Hematopoietic multipotent progenitor cell (in vitro differentiated cells): ENCODE measurements at regions not wholly inside any gene's neighbourhood (a gene's known extent, or its start where the extent isn't known, plus 50 kb on each side); places are given as distances from the start of the nearest gene placed in this dataset.

ENCODE experiments used
- DNase-seq, 3 donors: peaks; one replicate each; pipeline ENCODE4 v3.0.0-alpha.2; 2011 to 2015; ENCODE audit warnings: low read depth in 2 of 3, low spot score in 2 of 3

- no peak for DNase-seq
Measured at GRCh38 chr13:110097013-110097412, 209.9 kb downstream of the COL4A1 start.

GRCh38 chr13:110092831-110093247 lies 214.1 kb downstream of the COL4A1 start:
- DNase-seq: no peak

GRCh38 chr13:110089815-110090214 lies 217.1 kb downstream of the COL4A1 start:
- no peak for DNase-seq

- no peak for DNase-seq
Measured at GRCh38 chr13:110089100-110089499, 217.9 kb downstream of the COL4A1 start.

DNA sequence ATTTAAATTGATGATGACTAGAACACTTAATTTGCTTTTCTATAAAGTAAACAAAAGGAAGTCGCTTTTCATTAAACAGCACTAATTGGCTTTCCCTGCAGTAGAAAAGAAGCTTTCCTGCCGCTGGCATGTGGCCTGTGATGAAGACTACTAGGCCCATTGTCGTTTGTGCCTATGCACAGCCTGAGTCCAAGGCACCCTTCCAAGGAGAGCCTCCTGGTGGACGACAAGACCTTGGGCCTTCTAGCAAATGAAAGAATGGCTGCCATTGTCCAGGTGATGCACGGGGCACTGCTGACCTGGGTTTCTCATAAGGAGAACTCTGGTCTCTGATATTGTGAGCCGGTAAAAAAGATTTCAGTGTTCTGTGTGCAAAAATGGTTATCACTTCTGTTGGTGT lies 233.0 kb downstream of the COL4A1 start:
- no peak for DNase-seq

DNA sequence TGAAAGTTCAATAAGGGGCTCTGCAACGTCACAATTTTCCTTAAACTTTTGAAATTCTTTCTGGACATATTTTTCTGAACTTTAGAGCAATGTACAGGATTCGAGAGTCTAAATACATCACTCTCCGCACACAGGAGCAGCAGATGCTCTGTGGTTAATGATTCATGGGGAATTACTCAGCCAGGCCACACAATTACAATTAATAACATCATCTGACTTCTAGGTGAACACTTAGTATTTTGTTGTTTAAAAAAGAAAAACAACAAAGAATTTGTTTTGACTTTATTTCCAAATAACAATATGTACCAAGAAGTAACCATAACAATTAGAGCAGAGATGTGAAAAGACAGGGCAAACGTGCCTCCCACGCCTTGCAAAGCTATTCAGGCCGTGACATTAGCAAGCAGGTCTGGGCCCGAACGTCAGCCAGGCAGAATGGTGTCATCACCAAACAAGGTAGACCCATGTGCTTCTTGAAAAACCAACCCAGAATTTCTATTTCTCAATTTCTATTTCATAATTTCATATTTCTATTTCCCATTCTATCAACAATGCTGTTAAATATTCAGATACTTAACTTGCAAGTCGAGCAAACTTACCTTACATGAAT lies 236.3 kb downstream of the COL4A1 start:
- DNase-seq: no peak

- no peak for DNase-seq
Measured at GRCh38 chr13:110070046-110070445, 236.9 kb downstream of the COL4A1 start.

GRCh38 chr13:110068176-110068473 lies 238.8 kb downstream of the COL4A1 start:
- no peak for DNase-seq

DNA sequence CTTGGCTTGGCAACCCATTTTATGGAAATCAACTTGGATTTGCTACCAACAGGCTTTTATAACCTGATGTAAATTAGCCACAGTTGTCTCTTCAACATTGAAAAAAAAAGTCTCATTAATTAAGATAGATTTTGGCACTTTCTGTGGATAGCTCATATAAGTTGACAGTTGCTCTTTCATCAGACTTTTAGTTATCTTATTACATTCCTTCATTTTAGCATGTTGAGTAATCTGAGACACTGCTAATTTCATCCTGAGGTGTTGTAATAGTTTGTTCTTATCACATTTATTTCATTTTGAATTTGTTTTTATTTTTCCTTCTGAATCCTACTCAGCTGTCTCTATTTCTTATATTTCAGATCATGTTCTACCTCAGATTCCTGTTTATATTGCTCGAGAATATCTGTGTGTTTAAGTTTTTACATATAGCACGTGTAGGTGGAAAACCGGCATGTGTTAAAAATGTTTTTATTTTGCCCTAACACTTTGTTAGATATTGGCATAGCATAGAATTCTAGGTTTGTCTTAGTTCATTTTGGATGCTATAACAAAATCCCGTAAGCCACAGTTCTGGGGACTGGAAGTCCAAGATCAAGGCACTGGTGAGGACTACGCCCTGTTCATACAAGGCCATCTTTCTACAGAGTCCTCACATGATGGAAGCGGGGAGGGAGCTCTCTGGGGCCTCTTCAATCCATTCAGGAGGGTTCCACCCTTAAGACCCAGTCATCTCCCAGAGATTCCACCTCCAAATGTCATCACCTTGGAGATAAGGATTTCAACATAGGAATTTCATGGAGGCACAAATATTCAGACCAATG lies 239.4 kb downstream of the COL4A1 start:
- DNase-seq: no peak

DNA sequence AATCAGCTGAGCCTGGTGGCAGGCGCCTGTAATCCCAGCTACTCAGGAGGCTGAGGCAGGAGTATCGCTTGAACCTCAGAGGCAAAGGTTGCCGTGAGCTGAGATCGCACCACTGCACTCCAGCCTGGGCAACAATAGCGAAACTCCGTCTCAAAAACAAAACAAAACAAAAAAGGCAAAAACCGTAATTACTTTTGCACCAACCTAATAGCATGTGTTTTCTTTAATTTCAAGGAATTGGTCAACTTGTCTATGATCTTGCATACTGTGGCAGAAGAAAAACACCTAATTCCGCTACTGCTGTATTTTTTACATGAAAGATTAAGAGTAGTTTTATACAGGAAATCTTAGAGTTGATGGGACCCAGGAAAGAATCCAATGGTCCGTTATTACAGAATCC lies 241.2 kb downstream of the COL4A1 start:
- no peak for DNase-seq

DNA sequence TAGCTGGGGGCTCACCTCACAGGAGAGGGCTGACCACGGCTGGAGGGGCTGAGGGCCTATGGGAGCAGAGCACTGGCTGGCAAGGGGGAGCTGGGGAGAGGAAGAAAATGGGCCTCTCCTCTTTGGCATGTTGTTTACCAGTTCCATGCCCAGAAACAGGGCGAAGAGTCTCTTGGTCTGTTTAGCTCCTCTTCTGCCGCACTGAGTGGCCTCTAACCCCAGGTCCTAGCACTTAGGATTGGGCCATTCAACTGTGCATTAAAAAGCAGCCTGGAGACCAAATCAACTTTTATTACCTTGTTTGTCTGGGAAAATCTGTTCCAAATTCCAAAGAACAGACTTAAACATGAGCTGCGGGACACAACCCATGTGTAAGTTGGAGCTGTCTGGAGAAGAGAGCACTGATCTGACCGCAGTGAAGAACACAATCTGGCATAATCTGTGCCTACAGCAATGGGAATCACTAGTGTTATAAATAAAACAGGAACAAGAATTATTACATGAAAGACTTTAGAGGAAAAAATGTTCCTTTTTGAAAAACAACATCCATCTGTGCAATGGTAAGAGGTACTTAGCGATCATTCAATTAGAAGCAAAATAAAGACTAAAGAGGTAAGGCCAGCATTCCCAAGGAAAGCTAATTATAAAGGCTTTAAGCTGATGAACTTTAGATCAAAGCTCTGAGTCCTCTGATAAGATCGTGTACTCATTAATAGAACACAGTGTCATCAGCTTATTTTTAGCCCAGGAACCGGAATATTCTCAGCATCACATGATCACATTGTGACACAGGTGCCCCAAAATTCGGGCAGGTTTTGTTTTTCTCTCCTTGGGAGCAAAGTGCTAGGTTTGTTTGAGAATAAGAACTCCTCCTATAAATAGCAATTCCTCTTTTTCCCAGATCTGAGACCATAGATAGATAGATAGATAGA lies 243.2 kb downstream of the COL4A1 start:
- DNase-seq: no peak

DNA sequence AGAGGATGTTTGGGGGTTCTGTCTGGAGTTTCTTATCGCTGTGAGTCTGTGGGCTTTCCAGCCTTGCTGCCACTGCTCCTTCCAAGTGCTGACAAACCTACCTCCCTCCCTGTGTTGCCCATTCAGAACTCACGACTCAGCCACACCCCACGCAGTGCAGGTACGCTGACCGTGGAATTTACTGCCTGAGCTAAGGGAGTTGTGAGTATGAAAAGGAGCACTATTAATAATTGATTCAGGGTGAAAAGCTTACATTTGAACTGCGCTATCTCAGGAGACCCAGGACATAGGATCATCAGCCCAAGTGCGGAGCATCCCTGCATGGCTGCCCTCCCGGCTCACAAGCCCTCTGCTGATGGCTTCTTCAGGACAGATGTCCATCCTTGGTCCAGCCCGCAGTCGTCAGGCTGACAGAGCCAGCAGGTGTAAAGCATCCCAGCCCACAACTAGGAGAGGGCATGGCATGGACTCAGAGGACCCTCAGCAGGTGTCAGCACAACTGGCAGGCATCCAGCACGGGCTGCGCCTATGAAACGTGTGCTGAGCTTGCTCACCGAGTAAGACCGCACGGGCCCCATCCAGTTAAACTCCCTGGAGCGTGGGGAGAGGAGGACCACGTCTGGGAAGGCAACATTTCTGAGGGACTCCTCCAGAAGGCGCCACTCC lies 244.0 kb downstream of the COL4A1 start:
- DNase-seq: no peak

DNA sequence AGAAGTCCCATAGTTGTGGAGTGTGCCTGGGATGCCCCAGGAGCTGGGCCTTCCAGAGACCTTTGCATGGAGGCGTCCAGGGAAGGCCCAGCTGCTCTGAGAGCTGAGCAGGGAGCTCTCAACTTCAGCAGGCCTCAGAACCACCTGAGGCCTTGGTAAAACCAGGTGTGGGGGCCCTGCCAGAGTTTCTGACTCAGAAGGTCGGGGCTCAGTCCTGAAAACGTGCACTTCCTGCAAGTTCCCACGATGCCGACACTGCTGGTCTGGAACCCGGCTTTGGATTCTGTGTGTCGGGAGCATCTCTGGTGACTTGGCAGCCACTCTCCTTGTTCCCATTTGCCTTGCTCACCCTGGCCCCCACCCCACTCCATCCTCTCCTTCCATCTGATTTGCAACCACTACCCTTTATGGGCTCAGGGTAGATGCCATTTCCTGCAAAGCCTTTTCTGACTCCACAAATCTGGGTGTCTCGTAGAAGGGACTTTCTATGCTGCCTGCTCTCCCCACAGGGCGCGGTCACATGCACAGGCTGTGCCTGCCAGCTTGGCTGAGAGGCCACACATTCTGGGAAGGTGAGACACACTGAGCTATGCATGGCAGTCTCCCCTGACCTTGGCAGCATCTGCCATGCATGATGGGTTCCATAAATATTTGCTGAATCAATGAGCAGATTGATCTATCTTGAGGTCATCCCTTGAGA lies 244.7 kb downstream of the COL4A1 start:
- DNase-seq: no peak

DNA sequence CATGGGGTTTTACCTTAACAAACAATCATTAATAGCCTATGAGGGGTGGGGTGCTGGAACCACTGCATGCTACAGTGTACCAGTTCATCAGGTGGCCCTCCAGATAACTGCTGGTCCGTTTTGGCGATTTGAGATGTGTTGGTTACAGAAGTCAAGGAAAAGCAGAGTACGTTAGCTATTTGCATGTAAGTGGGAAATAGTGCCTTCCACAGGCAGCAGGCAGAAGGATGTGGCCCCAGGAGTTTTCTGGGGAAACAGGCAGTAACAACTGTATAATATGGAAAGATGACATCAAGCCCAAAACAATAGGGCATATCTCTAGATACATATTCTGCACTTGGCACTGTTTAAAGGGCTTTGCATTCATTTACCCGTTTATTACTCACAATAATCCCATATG lies 245.7 kb downstream of the COL4A1 start:
- no peak for DNase-seq

DNA sequence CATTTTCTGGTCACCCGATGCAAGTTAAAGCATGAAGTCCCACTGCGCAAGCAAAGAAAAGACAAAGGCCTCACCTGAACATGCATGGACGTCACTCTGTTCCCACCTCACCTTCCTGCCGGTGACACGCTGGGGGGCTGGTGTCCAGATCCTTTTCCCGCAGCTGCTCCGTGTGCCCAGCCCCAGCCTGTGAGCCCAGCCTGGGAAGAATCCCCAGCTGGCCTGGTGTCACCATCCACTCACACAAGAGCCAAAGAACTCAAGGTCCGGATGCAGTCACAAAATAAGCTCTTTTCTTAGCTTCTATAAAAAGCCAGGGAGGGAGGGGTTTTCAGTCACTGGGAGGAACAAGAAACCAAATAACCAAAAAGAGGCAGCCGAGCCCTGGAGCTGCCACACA lies 249.9 kb downstream of the COL4A1 start:
- DNase-seq: no peak

DNA sequence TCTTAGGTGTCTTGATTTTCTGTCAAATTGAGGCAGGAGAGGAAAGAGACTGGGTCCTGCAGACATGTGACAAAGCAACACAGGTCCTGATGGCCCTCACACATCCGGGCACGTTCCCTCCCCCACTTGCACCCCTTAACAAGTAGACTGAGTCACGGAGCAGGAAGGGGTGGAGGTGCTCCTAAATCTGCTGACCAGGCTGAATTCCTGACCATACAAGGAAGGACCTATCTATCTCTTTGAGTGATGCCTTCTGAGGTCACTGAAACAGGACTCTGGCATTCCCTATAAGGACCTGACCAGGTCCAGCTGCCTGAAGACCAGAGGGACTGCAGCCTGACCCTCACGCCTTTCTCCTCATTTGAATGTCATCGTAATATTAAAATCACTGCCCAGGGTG lies 250.3 kb downstream of the COL4A1 start:
- DNase-seq: no peak

DNA sequence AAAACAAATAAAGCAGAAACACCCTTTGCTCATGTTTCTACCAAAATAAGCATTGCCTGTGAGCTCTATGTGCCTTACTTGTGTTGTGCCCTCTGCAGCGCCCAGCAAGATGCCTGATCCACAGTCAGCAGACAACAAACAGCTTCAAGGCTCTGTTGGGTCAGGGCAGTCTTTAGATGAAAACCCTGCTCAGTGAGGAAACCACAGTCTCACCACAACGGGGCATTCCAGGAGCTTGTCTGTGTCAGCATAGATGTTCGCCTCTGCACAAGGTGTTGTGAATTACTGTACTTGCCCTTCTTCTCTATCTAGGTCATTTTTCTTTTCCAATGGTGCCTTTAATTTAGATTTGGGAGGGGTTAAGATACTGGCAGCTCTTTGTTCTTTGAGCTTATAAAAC lies 251.9 kb downstream of the COL4A1 start:
- peak in 2 of 3 donors; percentile 14 to 27 for DNase-seq

DNA sequence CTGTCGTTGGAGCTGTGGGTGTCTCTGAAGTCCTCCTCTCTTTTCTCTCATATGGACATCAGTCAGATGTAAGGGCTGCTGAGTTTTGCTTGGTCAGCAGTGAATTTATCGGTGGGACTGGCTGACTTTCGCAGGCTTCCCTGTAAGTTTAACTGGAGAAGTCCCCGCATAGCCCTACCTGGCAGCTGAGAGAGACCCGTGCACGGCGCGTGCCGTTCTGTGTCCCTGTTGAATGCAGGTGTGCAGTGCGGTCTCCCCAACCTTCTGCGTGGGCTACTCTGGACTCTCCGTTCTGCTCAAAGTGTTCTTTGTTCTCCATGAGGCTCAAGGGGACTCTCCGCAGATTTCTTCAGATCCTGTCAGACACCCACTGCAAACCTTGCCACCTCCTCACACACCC lies 252.9 kb downstream of the COL4A1 start:
- no peak for DNase-seq

- DNase-seq: peak in 2 of 3 donors; percentile 54 to 76
Measured at GRCh38 chr13:110047496-110047895, 259.5 kb downstream of the COL4A1 start.

GRCh38 chr13:110046811-110047210 lies 260.1 kb downstream of the COL4A1 start:
- DNase-seq: peak in 1 of 3 donors; percentile 8
